Stomach (tissue), 8 donors: ENCODE measurements at regions not wholly inside any gene's neighbourhood (a gene's known extent, or its start where the extent isn't known, plus 50 kb on each side); places are given as distances from the start of the nearest gene placed in this dataset.

Experiments used
- DNase-seq, 2 donors: peaks; one replicate each; pipeline versions ENCODE4 v3.0.0 to v3.0.0-alpha.2; 2013 to 2019
- H3K27ac ChIP-seq, 5 donors: fragments of 200-600 bp in 4 of 5; sonication (generic) in 4 of 5; one replicate each; pipeline ENCODE4 v1.5.1; 2013 to 2019; ENCODE audit warnings: mild to moderate bottlenecking in 1 of 5, moderate library complexity in 1 of 5
- H3K27me3 ChIP-seq, 3 donors: fragments of 200-600 bp; sonication (generic); one replicate each; pipeline ENCODE4 v1.5.1; 2017 to 2019; ENCODE audit warnings: mixed run types in 1 of 3
- H3K36me3 ChIP-seq, 4 donors: fragments of 200-600 bp; sonication (generic); 1 replicate in 3 of 4; 2 replicates in 1 of 4; pipeline ENCODE4 v1.5.1; 2016 to 2019
- H3K4me1 ChIP-seq, 4 donors: fragments of 200-600 bp; sonication (generic); one replicate each; pipeline ENCODE4 v1.5.1; 2016 to 2019
- H3K4me3 ChIP-seq, 4 donors: fragments of 200-600 bp; sonication (generic) in 3 of 4; one replicate each; pipeline ENCODE4 v1.5.1; 2016 to 2019; ENCODE audit warnings: mild to moderate bottlenecking in 1 of 4
- H3K9me3 ChIP-seq, 4 donors: fragments of 200-600 bp; sonication (generic); one replicate each; pipeline ENCODE4 v1.5.1; 2016 to 2019
- CTCF ChIP-seq, 7 experiments: fragments of 450-650 bp in 4 of 7; fragments of 200-600 bp in 3 of 7; sonication (generic) in 3 of 7; IDR thresholded peaks; one replicate each; pipeline ENCODE4 v1.5.1; 2016 to 2019; ENCODE audit warnings: antibody characterized with exemption in 7 of 7, control low read depth in 2 of 7, mild to moderate bottlenecking in 1 of 7
- EP300 ChIP-seq: sonication (generic); formaldehyde crosslinking; IDR thresholded peaks from one replicate; pipeline ENCODE4 v1.6.1; 2017; ENCODE audit warnings: antibody characterized with exemption
- POLR2A ChIP-seq, 4 donors: fragments of 450-650 bp; IDR thresholded peaks; one replicate each; pipeline ENCODE4 v1.6.1; 2016; ENCODE audit warnings: antibody characterized with exemption in 4 of 4, control low read depth in 2 of 4, mild to moderate bottlenecking in 1 of 4, moderate library complexity in 1 of 4
- POLR2AphosphoS5 ChIP-seq, 3 donors: sonication (generic); formaldehyde crosslinking; IDR thresholded peaks; one replicate each; pipeline ENCODE4 v1.6.1; 2016; ENCODE audit warnings: antibody characterized with exemption in 3 of 3
- WGBS, 5 donors: extraction: QIAGEN DNeasy Blood & Tissue Kit in 3 of 5; methylation state at CpG; one replicate each; pipeline versions ENCODE4 v1.1.5 to v1.1.7; 2013 to 2018; 5-methylcytosine and 5-hydroxymethylcytosine counted together
- intact Hi-C: fragments of 100-400 bp; cut with DNase I; formaldehyde crosslinking; loops from one replicate; pipeline ENCODE4 v1.15.1; 2023; ENCODE audit warnings: low total_unique reads
- donor health status: healthy with polysubstance abuse.
- donor health status: Bipolar disorder and iron deficiency.
- donor health status: healthy.

- Histone ChIP-seq H3K36me3 (no peaks in the 10 kb centered on the region), H3K27ac (peak overlapping the region; percentile 2 to 84 (median 49)), H3K4me3 (no peak overlapping the region), H3K27me3 (no peaks in the 10 kb centered on the region), H3K9me3 (no peaks in the 10 kb centered on the region), H3K4me1 (peaks cover 22 to 65% (median 40%) of the 10 kb centered on the region in 4 donors)
- TF ChIP-seq EP300 (no peak), CTCF (IDR thresholded peaks at IDR 0.05) (no peak), POLR2A (IDR thresholded peaks at IDR 0.05) (no peak), POLR2AphosphoS5 (IDR thresholded peaks at IDR 0.05) (no peak)
- peak in 1 of 2 donors; percentile 63 for DNase-seq
- intact Hi-C loops, result no loop called here
- WGBS, 5 donors, result 32 to 66% (median 44%) methylated on average over 9 of the region's 9 CpGs
Measured at GRCh38 chr9:82558855-82559630, 503.9 kb downstream of the RASEF start.

- intact Hi-C loops, result no loop called here
- H3K4me3 ChIP-seq, result no peak overlapping the region
- WGBS, 5 donors, result 54 to 93% (median 68%) methylated on average over 1 of the region's 1 CpG
- H3K27ac ChIP-seq, result peak overlapping the region; percentile 25 to 84 (median 70)
- H3K4me1 ChIP-seq, result peaks cover 22 to 58% (median 36%) of the 10 kb centered on the region in 4 donors
- TF ChIP-seq POLR2AphosphoS5 (IDR thresholded peaks at IDR 0.05) (no peak), CTCF (IDR thresholded peaks at IDR 0.05) (no peak), POLR2A (IDR thresholded peaks at IDR 0.05) (no peak), EP300 (no peak)
- DNase-seq, result no peak
- H3K9me3 ChIP-seq, result no peaks in the 10 kb centered on the region
- H3K27me3 ChIP-seq, result no peaks in the 10 kb centered on the region
- no peaks in the 10 kb centered on the region for H3K36me3 ChIP-seq
Measured at GRCh38 chr9:82560036-82560435, 502.9 kb downstream of the RASEF start.

- intact Hi-C loops, result no loop called here
- DNase-seq, result peak; percentile 76 to 85
- Histone ChIP-seq H3K4me1 (peaks cover 22 to 54% (median 34%) of the 10 kb centered on the region in 4 donors), H3K9me3 (no peaks in the 10 kb centered on the region), H3K36me3 (no peaks in the 10 kb centered on the region), H3K4me3 (no peak overlapping the region), H3K27ac (peak overlapping the region; percentile 34 to 84 (median 65)), H3K27me3 (no peaks in the 10 kb centered on the region)
- TF ChIP-seq POLR2A (IDR thresholded peaks at IDR 0.05) (no peak), EP300 (no peak), POLR2AphosphoS5 (IDR thresholded peaks at IDR 0.05) (peak; percentile 55 to 80 (median 63)), CTCF (IDR thresholded peaks at IDR 0.05) (no peak)
- WGBS, 5 donors, result 32 to 72% (median 47%) methylated on average over 7 to 9 of the region's 9 CpGs
Measured at GRCh38 chr9:82560457-82560904, 502.5 kb downstream of the RASEF start.

GRCh38 chr9:82563094-82563493 lies 499.8 kb downstream of the RASEF start:
- WGBS, 5 donors, result 78 to 89% (median 83%) methylated on average over 2 of the region's 2 CpGs
- H3K4me3 ChIP-seq, result no peak overlapping the region
- H3K27ac ChIP-seq, result no peak overlapping the region
- no peaks in the 10 kb centered on the region for H3K27me3 ChIP-seq
- peaks cover 0 to 30% (median 25%) of the 10 kb centered on the region in 4 donors for H3K4me1 ChIP-seq
- TF ChIP-seq CTCF (IDR thresholded peaks at IDR 0.05), result no peak
- TF ChIP-seq POLR2A (IDR thresholded peaks at IDR 0.05), result no peak
- no peak for TF ChIP-seq POLR2AphosphoS5 (IDR thresholded peaks at IDR 0.05)
- TF ChIP-seq EP300, result no peak
- intact Hi-C loops, result no loop called here
- no peak for DNase-seq
- no peaks in the 10 kb centered on the region for H3K9me3 ChIP-seq
- H3K36me3 ChIP-seq, result no peaks in the 10 kb centered on the region
